ENCODE measurements at regions not wholly inside any gene's neighbourhood (a gene's known extent, or its start where the extent isn't known, plus 50 kb on each side); places are given as distances from the start of the nearest gene placed in this dataset.
"Not testable (repeated sequence)": the region's sequence is repeated elsewhere in the genome, so short reads cannot be mapped to it uniquely, and the experiment has no call there.

DNA sequence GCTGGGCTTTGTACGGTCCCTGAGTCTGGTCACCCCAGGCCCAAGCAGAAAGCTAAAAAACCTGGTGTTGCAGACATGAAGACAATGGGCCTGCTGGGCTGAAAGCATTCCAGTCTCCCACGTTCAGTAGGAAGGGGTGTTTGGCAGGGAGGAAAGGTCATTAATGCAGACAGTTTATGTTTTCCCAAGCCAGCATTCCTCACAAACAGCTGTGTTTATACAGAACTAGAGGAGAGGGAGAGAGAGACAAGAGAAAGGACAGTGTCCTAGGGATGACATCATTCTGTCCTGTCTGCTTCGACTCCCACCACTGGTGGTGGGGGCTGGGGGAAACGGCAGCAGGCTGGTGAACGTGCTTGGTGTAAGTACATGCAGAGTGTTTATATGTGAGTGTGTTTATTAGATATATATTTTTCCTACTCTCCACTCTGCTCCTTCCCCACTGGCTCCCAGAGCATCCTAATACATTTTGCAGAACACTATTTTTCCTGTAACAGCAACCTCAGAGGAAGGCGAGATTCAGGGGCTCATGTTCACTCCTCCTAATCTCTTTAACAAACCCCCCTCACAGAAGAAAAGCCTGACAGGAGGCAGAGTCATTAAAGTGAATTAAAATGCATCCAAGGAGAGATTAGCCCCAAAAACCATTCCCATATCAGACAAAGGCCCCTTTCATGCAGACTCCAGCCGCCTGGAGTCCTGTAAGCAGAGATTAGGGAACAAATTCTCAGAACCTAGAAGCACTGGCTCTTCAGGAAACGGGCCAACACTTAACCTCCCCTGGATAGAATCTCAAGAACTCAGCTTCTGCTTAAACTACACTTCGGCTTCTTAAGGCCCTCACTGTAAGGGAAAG, 380.4 kb downstream of the TNS1 start:
- DNase-seq = no peak

DNA sequence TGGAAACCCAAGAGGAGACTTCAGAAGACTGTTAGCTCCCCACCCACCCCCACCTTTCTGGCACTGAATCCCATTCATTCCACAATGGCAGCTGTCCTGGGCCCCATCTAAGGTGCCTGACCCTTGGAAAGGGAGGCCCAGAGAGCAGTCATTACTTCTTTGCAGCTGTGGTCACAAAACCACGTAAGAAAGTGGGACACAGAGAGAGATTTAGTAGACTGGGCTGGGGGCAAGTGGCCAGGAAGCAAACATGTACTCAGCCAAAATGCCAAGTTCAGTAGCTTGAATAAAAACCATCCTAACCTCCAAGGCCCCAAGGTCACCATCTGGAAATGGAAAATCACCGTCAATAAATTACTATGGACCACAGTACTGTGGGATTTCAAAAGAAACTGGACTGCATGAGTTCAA, 381.4 kb downstream of the TNS1 start:
- DNase-seq = no peak

DNA sequence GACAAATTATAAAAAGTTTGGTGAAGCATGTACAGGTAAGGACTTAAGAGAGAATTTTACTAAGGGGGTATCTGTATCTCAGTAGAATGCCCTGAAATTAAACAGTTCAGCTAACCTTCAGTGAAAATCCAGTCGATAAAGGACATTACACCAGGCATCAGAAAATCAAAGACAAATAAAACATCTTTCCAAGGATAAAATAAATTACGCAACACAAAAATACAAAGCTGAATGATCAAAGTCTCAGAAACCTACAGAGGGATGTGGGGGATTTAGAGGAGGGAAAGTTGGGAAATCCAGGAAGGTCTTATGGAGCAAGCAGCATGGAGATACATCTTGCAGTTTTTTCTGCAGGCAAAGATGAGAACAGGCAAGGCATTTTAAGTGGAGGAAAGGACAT, 384.1 kb downstream of the TNS1 start:
- DNase-seq = no peak

DNA sequence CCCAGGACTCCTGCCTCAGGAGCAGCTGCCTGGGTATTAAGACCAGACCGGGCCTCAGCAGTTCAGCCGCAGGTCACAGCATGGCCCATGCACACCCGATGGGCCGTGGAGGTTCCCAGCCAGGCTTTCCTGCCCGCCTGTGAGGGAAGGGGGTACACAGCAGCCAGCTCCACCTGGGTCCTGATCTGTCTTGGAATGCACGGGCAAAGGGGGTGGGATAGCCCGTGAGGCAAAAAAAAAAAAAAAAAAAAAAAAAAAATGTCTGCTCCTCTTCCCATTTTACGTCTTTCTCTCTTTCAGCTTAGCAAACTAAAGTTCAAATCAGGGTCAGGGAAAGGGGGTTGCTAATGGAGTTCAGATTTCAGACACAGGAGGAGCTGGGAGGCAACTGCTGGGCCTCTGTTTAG, 385.2 kb downstream of the TNS1 start:
- DNase-seq = no peak

DNA sequence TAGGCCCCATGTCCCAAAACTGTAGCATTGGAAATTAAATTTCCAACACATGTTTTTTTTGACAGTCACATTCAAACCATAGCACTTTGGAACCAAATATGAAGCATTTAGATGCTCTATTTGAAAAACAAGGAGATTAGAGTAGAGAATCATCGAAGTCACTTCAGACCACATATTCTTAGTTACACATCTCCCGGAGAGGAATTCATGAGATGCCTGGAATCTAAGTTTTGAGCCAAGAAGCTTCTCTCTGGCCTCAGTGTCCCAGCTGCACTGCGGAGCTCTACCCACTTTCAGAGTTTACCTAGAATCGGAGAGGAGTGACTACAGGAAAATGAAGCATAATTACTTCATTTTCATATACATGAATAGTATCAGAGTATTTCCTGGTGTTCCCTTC, 385.9 kb downstream of the TNS1 start:
- DNase-seq = no peak

DNA sequence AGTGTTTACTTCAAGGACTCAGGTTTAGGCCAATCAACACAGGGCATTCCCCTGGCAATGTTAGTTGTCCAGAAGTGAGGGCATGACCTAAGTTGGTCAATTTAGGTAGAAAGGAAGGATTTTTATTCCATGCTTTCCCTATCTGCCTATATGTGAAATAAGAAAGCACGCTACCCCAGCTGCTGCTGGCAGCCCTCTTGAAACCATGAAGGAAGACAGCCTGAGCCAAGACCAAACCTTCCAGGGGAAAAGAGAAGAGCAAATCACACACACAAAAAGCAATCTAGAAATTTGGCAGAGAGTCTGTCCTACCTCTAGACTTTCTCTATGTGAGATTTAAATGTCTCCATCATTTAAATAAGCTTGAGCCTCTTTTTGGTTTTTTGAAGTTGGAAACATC, 387.6 kb downstream of the TNS1 start:
- DNase-seq = no peak

DNA sequence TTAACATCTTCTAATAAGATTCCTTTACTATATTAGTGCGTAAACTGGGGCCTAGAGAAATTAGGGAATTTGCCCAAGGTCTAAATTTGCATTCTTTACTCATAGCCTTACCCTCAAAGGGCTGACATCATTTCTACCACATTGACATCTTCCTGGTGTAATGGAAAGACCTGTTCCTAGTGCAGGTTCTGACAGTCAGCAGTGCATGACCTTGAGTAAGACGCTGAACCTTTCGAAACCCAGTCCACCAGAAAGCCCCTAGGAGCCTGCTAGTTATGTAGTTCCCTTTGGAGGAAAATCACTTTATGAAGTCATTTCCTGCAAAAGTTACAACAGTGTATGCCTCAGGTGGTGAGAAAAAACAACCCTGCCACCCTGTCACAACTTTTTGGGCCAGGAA, 388.3 kb downstream of the TNS1 start:
- DNase-seq = no peak

DNA sequence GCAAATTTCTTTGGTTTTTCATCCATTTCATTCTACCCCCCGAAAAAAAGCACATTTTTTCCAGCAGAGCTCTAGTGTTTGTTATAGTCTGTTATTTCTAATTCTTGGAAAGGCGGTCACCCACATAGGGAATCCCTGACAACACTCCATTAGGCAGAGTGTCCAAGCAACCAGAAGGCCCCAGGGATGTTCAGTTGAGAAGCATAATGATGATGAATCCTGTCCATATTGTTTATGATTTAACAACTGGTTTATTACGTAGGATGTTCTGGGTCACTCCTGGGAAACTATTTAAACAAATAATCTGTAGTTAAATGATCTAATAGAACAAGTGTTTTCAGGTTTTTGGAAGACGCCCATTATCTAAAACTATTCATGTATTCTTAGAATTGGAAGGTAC, 388.7 kb downstream of the TNS1 start:
- no peak for DNase-seq

DNA sequence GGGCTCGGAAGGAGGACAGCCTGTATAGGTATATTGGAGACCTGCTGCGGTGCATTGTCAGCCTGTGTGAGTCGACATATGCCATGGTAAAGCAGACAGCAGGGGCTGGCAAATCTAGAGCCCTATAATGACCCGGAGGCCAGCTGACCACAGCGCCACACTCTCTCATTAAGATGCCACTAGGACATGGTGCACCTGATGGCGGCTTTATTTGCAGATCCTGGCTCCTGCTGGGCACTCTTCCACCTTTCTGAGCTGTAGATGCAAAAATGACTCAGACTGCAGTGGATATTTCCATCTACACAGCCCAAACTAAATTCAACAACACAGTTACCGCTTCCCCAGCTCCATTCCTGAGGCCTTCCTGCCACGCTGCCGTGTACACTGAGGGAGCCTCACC, 389.9 kb downstream of the TNS1 start:
- DNase-seq = no peak

DNA sequence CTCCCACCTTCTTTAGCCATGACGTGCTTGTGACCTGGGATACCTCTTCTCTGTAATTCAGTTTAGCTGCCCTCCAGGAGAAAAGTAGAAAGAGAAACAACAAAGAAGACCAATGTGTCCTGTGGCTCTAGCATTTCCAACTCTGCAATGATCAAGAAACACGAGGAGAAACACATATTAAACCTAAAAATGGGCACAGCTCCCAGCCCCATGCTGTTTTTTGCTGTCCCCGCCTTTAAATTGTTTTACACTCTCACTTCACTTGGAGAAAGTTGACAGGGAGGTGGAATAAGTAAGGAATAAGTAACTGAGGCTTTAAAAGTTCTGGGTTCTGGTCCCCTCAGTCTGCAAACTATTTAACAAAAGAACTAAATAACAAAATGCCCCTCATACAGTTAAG, 390.6 kb downstream of the TNS1 start:
- no peak for DNase-seq

DNA sequence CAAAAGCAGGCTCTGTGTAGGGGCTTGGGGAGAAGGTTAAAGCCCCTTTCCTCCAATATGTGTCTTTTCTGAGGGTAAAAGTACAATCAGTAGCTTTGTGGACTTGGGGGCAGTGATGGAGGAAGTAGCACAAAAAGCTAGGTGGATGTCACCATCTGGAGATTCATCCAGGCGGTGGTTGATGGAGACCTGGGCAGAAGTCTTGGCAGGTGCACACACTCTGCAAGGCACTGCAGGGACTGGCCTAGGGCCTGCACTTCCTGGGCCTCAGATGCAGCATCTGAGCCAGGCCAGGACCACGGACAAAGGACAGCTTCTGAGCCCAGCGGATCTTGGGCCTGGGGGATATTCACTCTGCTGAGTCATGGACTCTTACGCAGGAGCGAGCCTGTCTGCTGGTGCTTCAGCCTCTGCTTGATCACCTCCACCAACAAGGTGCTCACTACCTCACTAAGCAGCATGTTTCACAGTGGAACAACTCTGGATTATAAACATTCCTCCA, 391.1 kb downstream of the TNS1 start:
- DNase-seq = no peak

DNA sequence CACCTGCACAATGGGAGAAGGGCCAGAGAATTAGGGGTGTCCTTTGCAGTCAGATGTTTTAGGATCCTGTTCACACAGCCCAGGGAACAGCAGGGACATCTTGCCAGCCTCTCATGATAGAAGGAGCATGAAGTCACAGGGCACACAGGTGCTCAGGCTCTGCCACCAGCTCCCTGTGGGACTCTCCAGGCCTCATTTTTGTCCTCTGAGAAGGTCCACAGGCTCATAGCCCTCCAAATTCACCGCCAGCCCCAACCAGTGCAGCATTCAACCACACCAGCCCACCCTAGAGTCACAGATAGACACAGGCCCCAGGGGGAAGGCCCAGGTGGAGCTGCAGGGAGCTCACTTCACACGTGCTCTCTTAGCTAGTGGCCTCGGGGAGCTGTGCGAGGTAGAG, 391.7 kb downstream of the TNS1 start:
- no peak for DNase-seq

DNA sequence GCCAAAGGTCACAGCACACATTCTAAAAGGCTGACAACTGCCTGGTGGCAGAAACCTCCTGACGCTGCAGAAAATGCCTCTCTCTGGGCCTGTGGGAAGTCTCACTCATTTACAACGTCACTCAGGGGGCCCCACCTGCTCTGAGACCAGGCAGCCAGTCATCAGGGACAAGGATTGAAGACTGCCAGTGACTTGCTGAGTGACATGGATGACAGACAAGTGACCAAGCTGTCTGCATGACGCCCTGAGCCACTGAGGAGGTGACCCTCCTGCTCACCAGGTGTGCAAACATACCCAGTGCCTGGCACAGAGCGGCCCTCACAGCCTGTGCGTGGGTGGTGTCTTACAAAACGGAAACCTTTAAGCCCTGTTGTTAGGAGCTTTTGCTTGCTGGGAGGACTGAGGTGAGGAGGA, 392.4 kb downstream of the TNS1 start:
- peak; percentile 40 for DNase-seq

DNA sequence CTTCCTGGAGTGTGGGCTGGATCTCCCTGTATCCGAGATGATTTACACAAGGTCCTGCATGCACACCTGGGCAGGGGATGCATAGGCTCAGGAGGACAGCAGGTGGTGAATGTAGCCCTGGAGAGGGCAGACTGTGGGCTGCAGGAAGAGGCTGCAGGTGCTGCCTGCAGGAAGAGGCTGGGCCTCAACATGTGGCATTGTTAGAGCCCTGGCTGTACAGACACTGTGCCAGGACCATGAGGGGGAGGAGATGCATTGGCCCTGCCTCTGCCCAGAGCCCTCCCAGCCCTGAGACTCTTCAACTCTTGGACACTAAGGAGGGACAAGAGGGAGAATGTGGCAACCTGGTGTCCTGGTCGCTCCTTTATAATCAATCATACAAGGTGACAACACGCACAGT, 392.8 kb downstream of the TNS1 start:
- no peak for DNase-seq

DNA sequence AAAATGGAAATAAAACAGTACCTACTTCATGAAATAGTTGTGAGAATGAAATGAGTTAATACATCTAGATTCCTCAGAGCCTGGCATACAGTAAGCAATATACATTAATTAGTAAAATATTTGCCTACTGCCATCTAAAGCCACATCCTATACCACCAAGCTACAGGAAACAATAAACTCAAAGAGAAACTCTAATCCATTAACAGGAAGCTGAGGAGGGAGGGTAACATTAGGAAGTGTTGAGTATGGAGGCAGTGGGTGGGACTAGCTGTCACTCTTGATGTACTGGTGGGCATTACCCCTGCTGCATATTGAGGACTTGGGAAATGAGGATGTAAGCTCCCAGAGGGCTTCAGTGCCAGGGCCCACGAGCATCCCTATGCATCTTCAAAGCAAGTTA, 396.5 kb downstream of the TNS1 start:
- DNase-seq = no peak

DNA sequence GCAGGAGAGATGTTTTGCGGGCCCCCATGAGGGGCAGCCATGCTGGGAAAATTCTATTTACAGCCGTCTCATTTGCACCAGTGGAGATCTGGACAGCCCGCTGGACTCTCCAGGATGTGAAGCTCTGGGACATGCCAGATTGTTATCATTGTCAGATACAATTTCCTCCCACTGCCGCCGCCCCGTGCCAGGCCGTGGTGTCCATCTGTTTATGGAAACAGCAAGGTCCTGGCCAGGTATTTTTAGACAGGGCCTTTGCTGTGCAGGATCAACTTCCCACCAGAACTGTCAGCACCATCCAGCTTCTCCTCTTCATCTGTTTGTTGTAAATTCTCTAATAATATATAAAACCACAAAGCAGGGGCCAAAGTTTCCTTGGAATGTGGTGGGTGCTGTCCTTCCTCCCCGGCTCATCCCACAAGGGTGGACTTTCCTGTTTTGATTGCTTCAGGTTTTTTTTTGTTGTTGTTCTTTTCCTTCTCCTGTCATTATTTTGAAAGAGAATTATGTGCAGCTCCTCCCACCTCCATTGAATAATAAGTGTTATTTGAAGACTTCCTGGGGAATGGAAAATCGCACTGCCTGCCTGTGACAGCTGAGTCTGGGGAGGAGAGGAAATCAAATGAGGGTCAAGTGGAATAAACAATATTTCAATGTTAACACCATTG, 398.1 kb downstream of the TNS1 start:
- DNase-seq = no peak

DNA sequence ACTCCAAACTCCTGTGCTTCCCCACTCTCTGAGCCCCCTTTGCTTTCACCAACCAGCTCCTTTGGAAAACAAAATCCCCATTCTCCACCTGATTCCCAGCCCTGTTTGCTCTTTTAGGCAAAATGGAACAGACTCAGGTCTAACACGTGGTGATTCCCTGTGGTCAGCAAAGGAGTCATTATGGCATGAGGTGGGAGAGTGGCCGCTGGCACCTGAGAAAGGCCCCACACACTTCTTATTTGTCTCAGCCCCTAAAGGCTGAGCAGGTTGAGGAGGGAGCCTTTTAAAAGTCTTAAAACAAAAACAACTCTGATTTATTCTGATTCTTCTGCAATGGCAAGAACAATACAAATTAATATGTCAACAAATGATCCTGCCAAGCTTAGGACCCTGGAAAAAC, 401.2 kb downstream of the TNS1 start:
- DNase-seq = no peak

DNA sequence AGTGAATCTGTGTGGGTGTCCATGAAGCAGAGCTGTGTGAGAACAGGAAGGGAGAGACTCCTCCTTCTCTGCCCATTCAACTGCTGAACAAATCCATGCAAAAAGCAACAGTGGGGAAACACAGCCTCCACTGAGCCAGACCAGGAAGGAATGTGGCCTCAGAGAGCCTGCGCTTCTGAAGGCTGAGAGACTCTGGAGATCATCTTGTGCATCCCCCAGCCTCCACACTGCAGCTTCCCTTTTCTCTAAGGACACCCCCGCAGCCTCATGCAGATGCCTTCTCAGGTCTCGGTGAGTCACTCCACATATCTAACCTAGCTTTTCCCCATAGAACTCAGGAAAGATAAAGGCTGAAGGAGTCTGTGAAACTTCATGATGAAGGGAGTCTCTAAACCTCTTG, 402.9 kb downstream of the TNS1 start:
- DNase-seq = no peak

DNA sequence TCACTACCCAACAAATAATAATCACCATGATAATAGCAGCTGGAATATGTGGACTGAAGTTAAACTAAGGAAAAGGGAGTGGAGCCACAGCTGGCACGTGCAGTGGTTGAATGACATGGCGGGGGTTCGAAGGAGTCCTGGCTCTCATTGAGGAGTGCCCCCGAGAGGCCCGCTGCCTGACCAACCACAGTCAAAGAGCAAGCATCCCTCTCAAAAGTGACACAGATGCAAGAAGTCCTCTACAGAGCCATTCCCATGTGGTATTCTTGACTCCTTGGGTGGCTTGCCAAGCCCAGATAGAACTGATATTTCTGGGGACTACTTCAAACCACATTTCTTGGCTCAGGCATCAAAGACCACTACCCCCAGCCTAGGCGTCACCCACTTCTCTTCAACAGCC, 405.1 kb downstream of the TNS1 start:
- DNase-seq = no peak

DNA sequence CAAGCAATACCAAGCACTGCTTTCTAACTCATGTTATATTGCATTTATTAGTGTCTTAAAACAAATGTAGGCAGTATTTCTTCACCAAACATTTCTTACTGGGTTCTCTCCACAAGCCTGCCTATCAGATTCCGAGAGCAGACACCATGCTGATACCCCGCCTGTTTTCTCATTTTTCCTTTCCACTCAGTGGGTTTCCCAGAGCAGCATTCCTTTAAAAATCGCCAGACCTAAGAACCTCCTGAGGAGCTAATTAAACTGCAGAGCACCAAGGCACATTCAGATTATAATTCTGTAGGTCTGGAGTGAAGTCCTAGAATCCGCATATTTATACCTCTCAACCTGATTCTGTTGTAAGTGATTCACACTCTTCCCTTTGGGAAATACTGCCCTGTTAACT, 405.6 kb downstream of the TNS1 start:
- no peak for DNase-seq

DNA sequence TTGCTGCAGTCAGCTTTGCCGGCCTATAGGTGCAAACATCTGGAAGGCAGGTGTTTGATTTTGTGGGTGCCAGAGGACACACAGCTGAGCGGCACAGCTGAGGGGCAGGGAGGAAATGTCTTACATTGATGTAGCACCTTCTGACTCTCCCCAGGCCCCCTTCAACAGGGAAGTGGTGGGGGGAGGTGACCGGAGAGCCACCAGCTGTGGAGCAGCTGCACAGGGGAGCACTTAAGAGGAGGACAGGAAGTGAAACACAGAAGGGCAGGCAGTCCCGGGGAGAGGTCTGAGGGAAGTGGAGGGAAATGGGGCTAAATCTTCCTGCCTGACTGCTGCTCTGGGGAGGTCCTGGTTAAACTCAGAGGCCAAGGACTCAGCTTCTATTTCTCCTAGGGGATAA, 409.1 kb downstream of the TNS1 start:
- DNase-seq = no peak

DNA sequence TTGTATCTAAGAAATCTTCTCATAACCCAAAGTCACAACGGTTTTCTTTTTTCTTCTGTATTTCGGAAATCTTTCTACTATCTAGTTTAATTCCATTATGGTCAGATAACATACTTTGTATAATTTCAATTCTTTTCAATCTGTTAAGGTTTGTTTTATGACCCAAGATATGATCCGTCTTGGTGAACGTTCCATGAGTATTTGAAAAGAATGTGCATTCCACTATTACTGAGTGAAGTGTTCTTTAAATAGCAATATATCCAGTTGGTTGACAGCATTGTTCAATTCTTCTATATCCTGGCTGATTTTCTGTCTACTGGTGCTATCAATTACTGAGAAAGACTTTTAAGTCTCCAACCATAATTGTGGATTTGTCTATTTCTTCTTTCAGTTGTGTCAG, 414.5 kb downstream of the TNS1 start:
- DNase-seq = no peak

DNA sequence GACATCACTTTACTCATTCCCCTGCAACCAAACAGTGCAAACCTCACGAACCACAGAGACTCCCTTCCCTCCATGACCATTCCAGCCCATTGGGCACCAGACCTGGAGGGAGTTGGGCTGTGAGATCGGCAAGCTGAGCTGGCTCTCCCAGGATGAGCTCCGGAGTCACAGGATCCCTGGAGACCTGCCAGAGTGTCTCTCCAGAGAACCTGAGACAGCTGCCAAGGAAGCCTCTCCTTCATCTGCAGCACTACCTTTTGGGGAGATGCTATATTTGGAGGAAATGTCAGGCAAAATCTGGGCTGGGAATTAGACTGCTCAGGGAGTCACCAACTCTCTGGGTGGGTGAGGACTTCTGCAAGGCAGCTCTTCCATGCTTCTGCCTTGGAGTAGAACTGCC, 417.4 kb downstream of the TNS1 start:
- DNase-seq = no peak

DNA sequence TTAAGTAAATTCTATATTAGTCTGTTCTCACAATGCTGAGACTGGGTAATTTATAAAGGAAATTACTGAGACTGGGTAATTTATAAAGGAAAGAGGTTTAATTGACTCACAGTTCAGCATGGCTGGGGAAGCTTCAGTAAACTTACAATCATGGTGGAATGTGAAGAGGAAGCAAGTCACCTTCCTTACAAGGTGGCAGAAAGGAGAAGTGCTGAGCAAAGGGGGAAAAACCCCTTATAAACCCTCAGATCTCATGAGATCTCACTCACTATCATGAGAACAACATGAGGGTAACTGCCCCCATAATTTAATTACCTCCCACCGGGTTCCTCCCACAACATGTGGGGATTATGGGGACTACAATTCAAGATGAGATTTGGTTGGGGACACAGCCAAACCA, 422.4 kb downstream of the TNS1 start:
- DNase-seq = not testable (repeated sequence)

DNA sequence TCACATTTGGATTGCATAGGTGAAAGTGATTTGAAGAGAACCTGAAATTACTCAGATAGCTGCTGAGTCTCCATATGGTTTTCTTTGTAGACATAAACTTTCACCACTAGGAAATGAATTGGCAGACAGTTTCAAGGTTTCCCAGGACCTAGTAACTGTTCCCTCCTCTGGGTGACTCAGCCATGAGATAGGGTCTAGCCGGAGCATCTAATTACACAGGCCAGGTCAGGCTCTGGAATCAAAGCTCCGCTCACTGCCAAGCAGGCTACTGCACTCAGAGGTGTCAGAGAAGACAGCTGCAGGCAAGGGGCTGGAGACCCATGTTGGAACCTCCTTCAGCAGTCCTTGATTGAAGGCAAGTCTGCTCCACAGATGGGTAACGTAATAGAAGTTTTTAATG, 429.2 kb downstream of the TNS1 start:
- no peak for DNase-seq

Measured in central memory CD4-positive, alpha-beta T cell (primary cell).